CD14-positive monocyte (primary cell): ENCODE measurements at regions not wholly inside any gene's neighbourhood (a gene's known extent, or its start where the extent isn't known, plus 50 kb on each side); places are given as distances from the start of the nearest gene placed in this dataset.
"Not testable (repeated sequence)": the region's sequence is repeated elsewhere in the genome, so short reads cannot be mapped to it uniquely, and the experiment has no call there.

Experiments
- DNase-seq, 3 donors: peaks; one replicate each; pipeline ENCODE4 v3.0.0-alpha.2; 2011 to 2022
- H2AFZ ChIP-seq: 2 replicates; pipeline ENCODE4 v1.6.0; 2012; ENCODE audit warnings: mild to moderate bottlenecking, low read depth, low read length, inconsistent platforms; ENCODE audit not compliant: insufficient read depth, poor library complexity, severe bottlenecking
- H3K27ac ChIP-seq, 2 donors: 1 replicate in 1 of 2; 2 replicates in 1 of 2; pipeline ENCODE4 v1.5.1; 2012 to 2013; ENCODE audit warnings: low read length in 2 of 2, control low read depth in 1 of 2, inconsistent platforms in 1 of 2, low read depth in 1 of 2, mild to moderate bottlenecking in 1 of 2
- H3K27me3 ChIP-seq, 2 donors: one replicate each; pipeline versions ENCODE4 v1.6.0 to v1.6.1; 2011 to 2013; ENCODE audit warnings: low read length in 2 of 2; ENCODE audit not compliant: control insufficient read depth in 2 of 2, insufficient read depth in 2 of 2
- H3K36me3 ChIP-seq, 2 donors: replicated peaks in 1 of 2; 1 replicate in 1 of 2; 2 replicates in 1 of 2; pipeline versions ENCODE4 v1.5.1 to v1.6.1; 2012 to 2013; ENCODE audit warnings: low read length in 2 of 2, control low read depth in 1 of 2, inconsistent platforms in 1 of 2, mild to moderate bottlenecking in 1 of 2; ENCODE audit not compliant: insufficient read depth in 2 of 2, control insufficient read depth in 1 of 2
- H3K4me1 ChIP-seq, 2 donors: 1 replicate in 1 of 2; 2 replicates in 1 of 2; pipeline versions ENCODE4 v1.5.1 to v1.6.1; 2012 to 2013; ENCODE audit warnings: low read length in 2 of 2, control low read depth in 1 of 2, inconsistent platforms in 1 of 2, mild to moderate bottlenecking in 1 of 2, moderate library complexity in 1 of 2; ENCODE audit not compliant: insufficient read depth in 2 of 2, control insufficient read depth in 1 of 2
- H3K4me2 ChIP-seq: replicated peaks from 2 replicates; pipeline ENCODE3; 2012; ENCODE audit warnings: low read length, moderate library complexity, mild to moderate bottlenecking; ENCODE audit not compliant: poor library complexity, severe bottlenecking; ENCODE audit errors: extremely low read depth
- H3K4me3 ChIP-seq, 3 experiments: fragments of 200-600 bp in 1 of 3; sonication (generic) in 1 of 3; replicated peaks in 1 of 3; 1 replicate in 2 of 3; 2 replicates in 1 of 3; pipeline ENCODE4 v1.5.1; 2011 to 2013; ENCODE audit warnings: low read length in 3 of 3, mild to moderate bottlenecking in 3 of 3, control low read depth in 2 of 3, low read depth in 2 of 3, inconsistent platforms in 1 of 3, moderate library complexity in 1 of 3
- H3K79me2 ChIP-seq: 2 replicates; pipeline ENCODE4 v1.6.0; 2012; ENCODE audit warnings: mild to moderate bottlenecking, control low read depth, inconsistent platforms, low read length, moderate library complexity; ENCODE audit not compliant: insufficient read depth
- H3K9ac ChIP-seq: 2 replicates; pipeline ENCODE4 v1.6.0; 2017; ENCODE audit warnings: low read length, mild to moderate bottlenecking; ENCODE audit not compliant: insufficient read depth, poor library complexity, severe bottlenecking
- H3K9me3 ChIP-seq, 2 donors: replicated peaks in 1 of 2; 1 replicate in 1 of 2; 2 replicates in 1 of 2; pipeline versions ENCODE4 v1.5.1 to v1.6.1; 2012 to 2013; ENCODE audit warnings: low read length in 2 of 2, control low read depth in 1 of 2; ENCODE audit not compliant: control insufficient read depth in 1 of 2, insufficient read depth in 1 of 2
- H4K20me1 ChIP-seq: 2 replicates; pipeline ENCODE4 v1.6.0; 2012; ENCODE audit warnings: mild to moderate bottlenecking, low read length, control low read depth, moderate library complexity; ENCODE audit not compliant: insufficient read depth
- H3K27ac Mint-ChIP-seq, 7 donors: one replicate each; pipeline ENCODE4 v1.8.0; 2020; ENCODE audit warnings: mild to moderate bottlenecking in 7 of 7, mixed read lengths in 7 of 7, moderate library complexity in 6 of 7, inconsistent platforms in 2 of 7
- H3K27me3 Mint-ChIP-seq, 3 donors: one replicate each; pipeline ENCODE4 v1.8.0; 2021 to 2022; ENCODE audit warnings: low read depth in 3 of 3, mild to moderate bottlenecking in 3 of 3, mixed read lengths in 3 of 3, moderate library complexity in 3 of 3, inconsistent platforms in 1 of 3
- H3K36me3 Mint-ChIP-seq, 2 donors: one replicate each; pipeline ENCODE4 v1.8.0; 2020; ENCODE audit warnings: mixed read lengths in 2 of 2, inconsistent platforms in 1 of 2, mild to moderate bottlenecking in 1 of 2
- H3K4me1 Mint-ChIP-seq: one replicate; pipeline ENCODE4 v1.8.0; 2020; ENCODE audit warnings: mild to moderate bottlenecking, mixed read lengths
- H3K4me3 Mint-ChIP-seq, 2 donors: one replicate each; pipeline ENCODE4 v1.8.0; 2020; ENCODE audit warnings: mild to moderate bottlenecking in 2 of 2, mixed read lengths in 2 of 2, moderate library complexity in 1 of 2
- H3K9me3 Mint-ChIP-seq, 7 donors: one replicate each; pipeline ENCODE4 v1.8.0; 2020 to 2022; ENCODE audit warnings: mixed read lengths in 7 of 7, mild to moderate bottlenecking in 6 of 7, moderate library complexity in 6 of 7, inconsistent platforms in 2 of 7
- CTCF ChIP-seq: fragments of 200-600 bp; IDR thresholded peaks from one replicate; pipeline ENCODE4 v1.8.0; 2022; ENCODE audit warnings: antibody characterized with exemption, mild to moderate bottlenecking
- WGBS: methylation state at CpG from one replicate; pipeline ENCODE4 v1.1.5; 2013; ENCODE audit warnings: missing lambda C conversion rate; ENCODE audit not compliant: insufficient coverage; 5-methylcytosine and 5-hydroxymethylcytosine counted together
- intact Hi-C, 2 donors: fragments of 100-400 bp; cut with micrococcal nuclease; formaldehyde crosslinking; loops; one replicate each; pipeline versions ENCODE4 v1.15.0 to v1.15.1; 2023

GRCh38 chr11:80700386-80700785 lies 1259.6 kb upstream of the TENM4 start:
- Mint-ChIP-seq H3K36me3 (no peaks in the 10 kb centered on the region), H3K9me3 (peaks cover 2 to 6% (median 4%) of the 10 kb centered on the region in 7 donors), H3K27me3 (no peaks in the 10 kb centered on the region), H3K4me3 (no peak overlapping the region), H3K27ac (no peak overlapping the region), H3K4me1 (no peaks in the 10 kb centered on the region)
- Histone ChIP-seq H4K20me1 (no peaks in the 10 kb centered on the region), H2AFZ (no peak overlapping the region), H3K27me3 (no peaks in the 10 kb centered on the region), H3K79me2 (no peaks in the 10 kb centered on the region), H3K36me3 (no peaks in the 10 kb centered on the region), H3K27ac (no peak overlapping the region), H3K4me2 (no peak overlapping the region), H3K9ac (no peak overlapping the region), H3K4me1 (no peaks in the 10 kb centered on the region), H3K9me3 (peaks cover 0 to 5% of the 10 kb centered on the region in 2 donors), H3K4me3 (no peak overlapping the region)
- no CpG with 5 or more reads among the region's 4 CpGs for WGBS
- DNase-seq: no peak
- intact Hi-C loops: no loop called here
- TF ChIP-seq CTCF: no peak

GRCh38 chr11:80699406-80700177 lies 1258.8 kb upstream of the TENM4 start:
- H3K4me1 ChIP-seq, intact Hi-C loops, H3K4me3 Mint-ChIP-seq, H3K4me3 ChIP-seq, H3K27me3 Mint-ChIP-seq, DNase-seq, H3K27ac ChIP-seq, H3K36me3 Mint-ChIP-seq, H3K9me3 Mint-ChIP-seq, H2AFZ ChIP-seq, H4K20me1 ChIP-seq, H3K9me3 ChIP-seq, H3K27me3 ChIP-seq, H3K9ac ChIP-seq, H3K79me2 ChIP-seq, H3K36me3 ChIP-seq, H3K4me1 Mint-ChIP-seq, H3K4me2 ChIP-seq: not testable (repeated sequence)
- H3K27ac Mint-ChIP-seq: peak overlapping the region in 1 of 7 donors; percentile 73
- WGBS: 98% methylated on average over 10 of the region's 16 CpGs
